NCI-H82 treated with DMSO at 0.1 percent for 48 hours (cell line): ENCODE measurements at regions not wholly inside any gene's neighbourhood (a gene's known extent, or its start where the extent isn't known, plus 50 kb on each side); places are given as distances from the start of the nearest gene placed in this dataset.
"Not testable (repeated sequence)": the region's sequence is repeated elsewhere in the genome, so short reads cannot be mapped to it uniquely, and the experiment has no call there.

Source experiments
- DNase-seq: peaks from one replicate; lab custom pipeline; 2025; ENCODE audit not compliant: unreplicated experiment; lab: John Stamatoyannopoulos, UW

GRCh38 chr2:205865905-205866441, 183.7 kb downstream of the NRP2 start:
- no peak for DNase-seq

- DNase-seq: no peak
Observed at GRCh38 chr2:205865056-205865455, 182.8 kb downstream of the NRP2 start.

- no peak for DNase-seq
Observed at GRCh38 chr2:205864491-205864890, 182.2 kb downstream of the NRP2 start.

GRCh38 chr2:205862761-205863160, 180.5 kb downstream of the NRP2 start:
- not testable (repeated sequence) for DNase-seq

- no peak for DNase-seq
Observed at GRCh38 chr2:205860885-205861284, 178.6 kb downstream of the NRP2 start.

GRCh38 chr2:205860181-205860580, 177.9 kb downstream of the NRP2 start:
- no peak for DNase-seq

- no peak for DNase-seq
Observed at GRCh38 chr2:205858881-205859441, 176.7 kb downstream of the NRP2 start.

GRCh38 chr2:205858275-205858674, 176.0 kb downstream of the NRP2 start:
- DNase-seq: no peak

- no peak for DNase-seq
Observed at GRCh38 chr2:205857520-205858237, 175.4 kb downstream of the NRP2 start.

- DNase-seq: no peak
Observed at GRCh38 chr2:205852457-205852856, 170.2 kb downstream of the NRP2 start.

GRCh38 chr2:205850611-205851010, 168.3 kb downstream of the NRP2 start:
- DNase-seq: no peak

GRCh38 chr2:205850132-205850531, 167.8 kb downstream of the NRP2 start:
- no peak for DNase-seq

- no peak for DNase-seq
Observed at GRCh38 chr2:205849136-205849535, 166.8 kb downstream of the NRP2 start.

GRCh38 chr2:205848601-205849000, 166.3 kb downstream of the NRP2 start:
- no peak for DNase-seq
